IMR-90 (cell line): ENCODE measurements at regions not wholly inside any gene's neighbourhood (a gene's known extent, or its start where the extent isn't known, plus 50 kb on each side); places are given as distances from the start of the nearest gene placed in this dataset.

Experiments
- ATAC-seq: fragments of 200-7000 bp; cut with Tn5 transposase; 2 replicates; pipeline ENCODE4 v1.9.1; 2020; ENCODE audit warnings: low read depth, mild to moderate bottlenecking, moderate library complexity
- BruUV-seq: library from RNA; stranded (reverse); fragments of 400-500 nt; replicated peaks from 2 replicates; lab custom pipeline; 2021; lab: Mats Ljungman, UMichigan
- CTCF ChIA-PET: fragments of 300-600 bp; formaldehyde crosslinking; extraction: SDS; loops from one replicate; lab custom pipeline; 2021; ENCODE audit warnings: antibody characterized with exemption; lab: Yijun Ruan, JAX
- POLR2A ChIA-PET: fragments of 300-600 bp; sonication (Branson Sonifier 250); formaldehyde crosslinking; loops from one replicate; lab custom pipeline; 2022; ENCODE audit warnings: antibody characterized with exemption; ENCODE audit not compliant: unreplicated experiment; lab: Charles Lee
- DNase-seq: peaks from one replicate; pipeline ENCODE4 v3.0.0; 2013
- H2AFZ ChIP-seq: replicated peaks from 2 replicates; pipeline ENCODE3; 2013; ENCODE audit warnings: low read length, mild to moderate bottlenecking; ENCODE audit not compliant: poor library complexity
- H2AK5ac ChIP-seq: 2 replicates; pipeline ENCODE4 v1.6.1; 2013; ENCODE audit warnings: low read depth, low read length, inconsistent platforms
- H2AK9ac ChIP-seq: replicated peaks from 2 replicates; pipeline ENCODE3; 2013; ENCODE audit warnings: mild to moderate bottlenecking, low read depth, low read length, moderate library complexity; ENCODE audit not compliant: poor library complexity
- H2BK120ac ChIP-seq: 2 replicates; pipeline ENCODE4 v1.6.1; 2013; ENCODE audit warnings: low read depth, low read length, inconsistent platforms
- H2BK15ac ChIP-seq: 3 replicates; pipeline ENCODE4 v1.6.1; 2013; ENCODE audit warnings: low read depth, low read length, inconsistent platforms
- H2BK20ac ChIP-seq: 2 replicates; pipeline ENCODE4 v1.6.1; 2013; ENCODE audit warnings: low read depth, mild to moderate bottlenecking, inconsistent platforms, low read length, moderate library complexity
- H2BK5ac ChIP-seq: 2 replicates; pipeline ENCODE4 v1.6.1; 2013; ENCODE audit warnings: mild to moderate bottlenecking, low read depth, low read length, inconsistent platforms; ENCODE audit not compliant: poor library complexity, severe bottlenecking
- H3K14ac ChIP-seq: replicated peaks from 2 replicates; pipeline ENCODE4 v1.6.1; 2013; ENCODE audit warnings: low read depth, low read length, inconsistent platforms
- H3K18ac ChIP-seq: 2 replicates; pipeline ENCODE4 v1.6.1; 2013; ENCODE audit warnings: low read depth, low read length, control low read depth
- H3K23ac ChIP-seq: 2 replicates; pipeline ENCODE4 v1.6.1; 2013; ENCODE audit warnings: low read depth, low read length, inconsistent platforms
- H3K27ac ChIP-seq: 2 replicates; pipeline ENCODE4 v1.5.1; 2013; ENCODE audit warnings: mild to moderate bottlenecking, control low read depth, low read length; ENCODE audit not compliant: insufficient read depth
- H3K27me3 ChIP-seq: 2 replicates; pipeline ENCODE4 v1.6.1; 2013; ENCODE audit warnings: low read length; ENCODE audit not compliant: control insufficient read depth, insufficient read depth
- H3K36me3 ChIP-seq: 2 replicates; pipeline ENCODE4 v1.6.1; 2013; ENCODE audit warnings: low read length, mixed read lengths; ENCODE audit not compliant: control insufficient read depth, insufficient read depth
- H3K4ac ChIP-seq: 2 replicates; pipeline ENCODE4 v1.6.1; 2013; ENCODE audit warnings: low read depth, low read length, inconsistent platforms
- H3K4me1 ChIP-seq: 2 replicates; pipeline ENCODE4 v1.6.1; 2013; ENCODE audit warnings: low read length, mixed read lengths; ENCODE audit not compliant: control insufficient read depth, insufficient read depth
- H3K4me2 ChIP-seq: 2 replicates; pipeline ENCODE4 v1.6.1; 2013; ENCODE audit warnings: low read depth, mild to moderate bottlenecking, control low read depth, low read length, moderate library complexity
- H3K4me3 ChIP-seq: 2 replicates; pipeline ENCODE4 v1.5.1; 2013; ENCODE audit warnings: low read depth, mild to moderate bottlenecking, control low read depth, low read length, moderate library complexity; ENCODE audit not compliant: insufficient read depth
- H3K56ac ChIP-seq: 2 replicates; pipeline ENCODE4 v1.6.1; 2013; ENCODE audit warnings: low read length, inconsistent platforms; ENCODE audit not compliant: insufficient read depth; ENCODE audit errors: extremely low read depth
- H3K79me1 ChIP-seq, 2 experiments: 2 replicates each; pipeline ENCODE4 v1.6.1; 2013; ENCODE audit warnings: low read length in 2 of 2, inconsistent platforms in 1 of 2, low read depth in 1 of 2
- H3K9ac ChIP-seq: 2 replicates; pipeline ENCODE4 v1.6.1; 2013; ENCODE audit warnings: low read depth, low read length, control low read depth
- H3K9me1 ChIP-seq: 2 replicates; pipeline ENCODE4 v1.6.1; 2013; ENCODE audit warnings: low read length, inconsistent platforms; ENCODE audit not compliant: insufficient read depth
- H3K9me3 ChIP-seq: 2 replicates; pipeline ENCODE4 v1.6.1; 2013; ENCODE audit warnings: low read length; ENCODE audit not compliant: control insufficient read depth, insufficient read depth
- H4K20me1 ChIP-seq: 2 replicates; pipeline ENCODE4 v1.6.1; 2013; ENCODE audit warnings: low read length, inconsistent platforms; ENCODE audit not compliant: insufficient read depth
- H4K5ac ChIP-seq: 2 replicates; pipeline ENCODE4 v1.6.1; 2013; ENCODE audit warnings: mild to moderate bottlenecking, low read depth, low read length, control low read depth
- H4K8ac ChIP-seq, 2 experiments: 2 replicates each; pipeline ENCODE4 v1.6.1; 2013; ENCODE audit warnings: low read depth in 2 of 2, low read length in 2 of 2, control low read depth in 1 of 2, inconsistent platforms in 1 of 2
- H4K91ac ChIP-seq: 2 replicates; pipeline ENCODE4 v1.6.1; 2013; ENCODE audit warnings: low read depth, low read length, inconsistent platforms; ENCODE audit not compliant: insufficient read depth
- CEBPB ChIP-seq: IDR thresholded peaks from 2 replicates; pipeline ENCODE4 v1.6.1; 2012; ENCODE audit warnings: low read depth, low read length, improper control_type of control experiment
- CHD1 ChIP-seq: IDR thresholded peaks from 2 replicates; pipeline ENCODE4 v1.6.1; 2012; ENCODE audit warnings: low read depth, low read length, improper control_type of control experiment
- FOS ChIP-seq: fragments of 150-350 bp; IDR thresholded peaks from 2 replicates; pipeline ENCODE4 v1.6.1; 2016; ENCODE audit warnings: low read depth, low read length
- MAFK ChIP-seq: IDR thresholded peaks from 2 replicates; pipeline ENCODE4 v1.6.1; 2012; ENCODE audit warnings: low read depth, low read length, improper control_type of control experiment
- MXI1 ChIP-seq: IDR thresholded peaks from 2 replicates; pipeline ENCODE4 v1.6.1; 2012; ENCODE audit warnings: low read depth, mild to moderate bottlenecking, low read length, moderate library complexity, borderline replicate concordance
- NFE2L2 ChIP-seq: fragments of 150-350 bp; IDR thresholded peaks from 2 replicates; pipeline ENCODE4 v1.6.1; 2016; ENCODE audit warnings: low read depth, mild to moderate bottlenecking, low read length
- POLR2A ChIP-seq: IDR thresholded peaks from 2 replicates; pipeline ENCODE4 v1.6.1; 2012; ENCODE audit warnings: mild to moderate bottlenecking, low read depth, low read length
- RCOR1 ChIP-seq: IDR thresholded peaks from 2 replicates; pipeline ENCODE4 v1.6.1; 2012; ENCODE audit warnings: mild to moderate bottlenecking, low read length, improper control_type of control experiment; ENCODE audit not compliant: insufficient replicate concordance
- RFX5 ChIP-seq: IDR thresholded peaks from 2 replicates; pipeline ENCODE4 v1.8.0; 2012; ENCODE audit warnings: low read depth, mild to moderate bottlenecking, low read length, moderate library complexity
- SMC3 ChIP-seq: fragments of 150-350 bp; IDR thresholded peaks from 2 replicates; pipeline ENCODE4 v1.6.1; 2016; ENCODE audit warnings: low read depth, mild to moderate bottlenecking, antibody characterized with exemption, low read length, moderate library complexity
- WGBS, 2 experiments: methylation state at CpG; one replicate each; pipeline versions ENCODE4 v1.1.5 to v1.1.7; 2013; ENCODE audit warnings: missing lambda C conversion rate in 2 of 2; ENCODE audit not compliant: insufficient read length in 1 of 2; ENCODE audit errors: extremely low coverage in 2 of 2; 5-methylcytosine and 5-hydroxymethylcytosine counted together
- dilution Hi-C: fragments of 300-500 bp; cut with HindIII; formaldehyde crosslinking; loops from one replicate; pipeline ENCODE4 v1.14.3; 2018; ENCODE audit warnings: low sequenced_read_pairs; ENCODE audit not compliant: unreplicated experiment
- in situ Hi-C: fragments of 300-500 bp; cut with MboI; formaldehyde crosslinking; loops from 3 replicates; pipeline ENCODE4 v1.14.3; 2019; ENCODE audit warnings: low sequenced_read_pairs, inconsistent platforms, mixed read lengths
- intact Hi-C: fragments of 100-400 bp; cut with micrococcal nuclease; formaldehyde crosslinking; loops from 2 replicates; pipeline ENCODE4 v1.10.0; 2022
- TF ChIP-seq, protein P1 (sequence below): fragments of 150-350 bp; IDR thresholded peaks from 2 replicates; pipeline ENCODE4 v1.6.1; 2017; ENCODE audit warnings: mild to moderate bottlenecking, antibody characterized with exemption, low read length, low read depth

DNA sequence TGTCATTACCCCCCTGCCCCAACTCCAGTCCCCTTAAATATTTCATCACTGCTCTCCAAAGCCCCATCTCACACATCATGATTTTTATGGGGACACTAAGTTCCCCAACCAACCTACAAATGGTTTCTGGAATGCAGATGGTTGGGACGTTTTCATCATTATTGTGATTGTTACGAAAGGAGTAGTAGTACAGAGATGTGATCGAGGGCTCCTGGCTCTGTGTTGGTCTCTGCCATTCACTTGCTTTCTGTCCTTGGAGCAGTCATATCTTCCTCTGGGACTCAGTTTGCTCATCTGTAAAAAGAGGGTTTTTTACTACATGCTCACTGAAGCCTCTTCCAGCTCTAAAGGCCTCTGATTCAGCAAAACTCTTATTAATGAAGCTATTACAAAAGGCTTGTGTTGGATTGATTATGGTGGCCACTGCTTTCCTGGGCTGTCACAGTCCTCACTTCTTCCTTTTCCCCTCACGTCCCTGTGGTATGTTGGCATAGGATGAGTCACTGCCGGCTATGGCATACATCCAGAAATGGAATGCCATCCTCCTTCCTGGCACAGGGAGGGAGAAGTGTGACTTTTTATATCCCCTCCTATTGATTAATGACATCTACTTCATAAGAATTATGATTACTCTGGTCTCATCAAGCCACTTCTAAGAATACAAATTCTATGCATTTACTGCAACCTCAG, 593.7 kb downstream of the METTL15 start:
- H2BK20ac ChIP-seq, result peak overlapping the region; percentile 77; the same call in 1 of the 2 replicates
- intact Hi-C loops (no loop called here), dilution Hi-C loops (no loop called here), in situ Hi-C loops (no loop called here)
- H2BK120ac ChIP-seq, result peak overlapping the region; percentile 63
- H3K36me3 ChIP-seq, result no peaks in the 10 kb centered on the region
- no peak overlapping the region for H3K4me3 ChIP-seq
- H3K23ac ChIP-seq, result 0 out of 2 replicates have a peak overlapping the region, but pooled peaks have one; percentile 10
- H3K27ac ChIP-seq, result no peak overlapping the region
- no peak overlapping the region for H3K4me2 ChIP-seq
- POLR2A ChIA-PET, result interaction anchor here (0.5 kb wide), 1 partner anchor 622 kb away, joined by 8 read pairs; no protein-coding TSS in a partner anchor
- H2BK5ac ChIP-seq, result peak overlapping the region; percentile 75
- no peak overlapping the region for H3K9ac ChIP-seq
- no CpG with 5 or more reads among the region's 5 CpGs for WGBS, 2 experiments
- no peaks in the 10 kb centered on the region for H4K20me1 ChIP-seq
- no peak for ATAC-seq
- no peak overlapping the region for H2AK9ac ChIP-seq
- H3K56ac ChIP-seq, result no peak overlapping the region
- peaks cover 11% of the 10 kb centered on the region for H3K4me1 ChIP-seq
- peak overlapping the region; percentile 16 for H2AFZ ChIP-seq
- peak overlapping the region; percentile 65; the same call in 1 of the 2 replicates for H4K5ac ChIP-seq
- H3K9me1 ChIP-seq, result no peaks in the 10 kb centered on the region; the same call in 1 of the 2 replicates
- peak overlapping the region; percentile 50 for H4K91ac ChIP-seq
- peak overlapping the region; percentile 35; the same call in 1 of the 3 replicates for H2BK15ac ChIP-seq
- peak overlapping the region; percentile 88; the same call in 1 of the 2 replicates for H3K18ac ChIP-seq
- no peaks in the 10 kb centered on the region for H3K27me3 ChIP-seq
- H2AK5ac ChIP-seq, result peak overlapping the region; percentile 41; the same call in 1 of the 2 replicates
- BruUV-seq, result no TSS peak
- DNase-seq, result no peak
- CTCF ChIA-PET, result no interaction called here
- H3K79me1 ChIP-seq, result no peaks in the 10 kb centered on the region
- H4K8ac ChIP-seq, result peak overlapping the region; percentile 1 to 80; a peak in 3 of 4 replicates
- H3K4ac ChIP-seq, result peak overlapping the region; percentile 73
- TF ChIP-seq, protein P1, sequence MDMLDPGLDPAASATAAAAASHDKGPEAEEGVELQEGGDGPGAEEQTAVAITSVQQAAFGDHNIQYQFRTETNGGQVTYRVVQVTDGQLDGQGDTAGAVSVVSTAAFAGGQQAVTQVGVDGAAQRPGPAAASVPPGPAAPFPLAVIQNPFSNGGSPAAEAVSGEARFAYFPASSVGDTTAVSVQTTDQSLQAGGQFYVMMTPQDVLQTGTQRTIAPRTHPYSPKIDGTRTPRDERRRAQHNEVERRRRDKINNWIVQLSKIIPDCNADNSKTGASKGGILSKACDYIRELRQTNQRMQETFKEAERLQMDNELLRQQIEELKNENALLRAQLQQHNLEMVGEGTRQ, result no peak
- TF ChIP-seq NFE2L2 (no peak), MXI1 (no peak), RFX5 (no peak), RCOR1 (no peak), FOS (no peak), MAFK (no peak), POLR2A (no peak), SMC3 (no peak), CEBPB (no peak), CHD1 (no peak)
- H3K9me3 ChIP-seq, result no peaks in the 10 kb centered on the region
- peak overlapping the region; percentile 74; the same call in 1 of the 2 replicates for H3K14ac ChIP-seq
